Fibroblast of lung (primary cell): ENCODE measurements at regions not wholly inside any gene's neighbourhood (a gene's known extent, or its start where the extent isn't known, plus 50 kb on each side); places are given as distances from the start of the nearest gene placed in this dataset.

Experiments used
- CTCF ChIP-seq, 2 donors: IDR thresholded peaks in 1 of 2; conservative IDR thresholded peaks in 1 of 2; 1 replicate in 1 of 2; 2 replicates in 1 of 2; pipeline ENCODE4 v1.5.1; 2011 to 2012; ENCODE audit warnings: low read length in 2 of 2, control low read depth in 1 of 2, inconsistent platforms in 1 of 2, low read depth in 1 of 2, mild to moderate bottlenecking in 1 of 2
- EZH2 ChIP-seq: IDR thresholded peaks from 2 replicates; pipeline ENCODE4 v1.5.1; 2012; ENCODE audit warnings: low read length, control low read depth, mild to moderate bottlenecking; ENCODE audit errors: missing control alignments

GRCh38 chr9:120151806-120152205 lies 428.2 kb downstream of the CDK5RAP2 start:
- TF ChIP-seq CTCF (conservative IDR thresholded peaks at IDR 0.05 in 1 of 2, IDR thresholded peaks at IDR 0.05 in 1 of 2; ENCODE audit: low read depth in 1 of 2, low read length in 2 of 2) = no peak
- no peak for TF ChIP-seq EZH2
